Vagina (tissue), 2 donors: ENCODE measurements at regions not wholly inside any gene's neighbourhood (a gene's known extent, or its start where the extent isn't known, plus 50 kb on each side); places are given as distances from the start of the nearest gene placed in this dataset.

Experiments used
- DNase-seq, 2 donors: peaks; one replicate each; pipeline ENCODE4 v3.0.0-alpha.2; 2017; ENCODE audit errors: extremely low spot score in 2 of 2
- H3K27ac ChIP-seq: fragments of 200-600 bp; sonication (generic); one replicate; pipeline ENCODE4 v1.5.1; 2019
- H3K27me3 ChIP-seq: fragments of 200-600 bp; sonication (generic); one replicate; pipeline ENCODE4 v1.5.1; 2019
- H3K36me3 ChIP-seq, 2 donors: fragments of 200-600 bp; sonication (generic); one replicate each; pipeline ENCODE4 v1.5.1; 2017 to 2019
- H3K4me1 ChIP-seq: fragments of 200-600 bp; sonication (generic); one replicate; pipeline ENCODE4 v1.5.1; 2019
- H3K4me3 ChIP-seq, 2 donors: fragments of 200-600 bp; sonication (generic); 1 replicate in 1 of 2; 2 replicates in 1 of 2; pipeline ENCODE4 v1.5.1; 2016 to 2019
- H3K9me3 ChIP-seq: fragments of 200-600 bp; sonication (generic); one replicate; pipeline ENCODE4 v1.5.1; 2019
- POLR2A ChIP-seq, 2 donors: fragments of 450-650 bp; IDR thresholded peaks; one replicate each; pipeline ENCODE4 v1.6.1; 2017; ENCODE audit warnings: antibody characterized with exemption in 2 of 2, mild to moderate bottlenecking in 2 of 2, moderate library complexity in 2 of 2
- POLR2AphosphoS5 ChIP-seq, 2 donors: sonication (generic); formaldehyde crosslinking; IDR thresholded peaks; one replicate each; pipeline ENCODE4 v1.9.0; 2017; ENCODE audit warnings: antibody characterized with exemption in 2 of 2, mild to moderate bottlenecking in 2 of 2, low read depth in 1 of 2; ENCODE audit not compliant: insufficient read depth in 1 of 2
- intact Hi-C: fragments of 100-400 bp; cut with DNase I; formaldehyde crosslinking; loops from one replicate; pipeline ENCODE4 v1.15.1; 2023
- TF ChIP-seq, protein P1 (sequence below), 3 experiments: fragments of 450-650 bp in 2 of 3; fragments of 200-600 bp in 1 of 3; sonication (generic) in 1 of 3; IDR thresholded peaks; one replicate each; pipeline ENCODE4 v1.5.1; 2017 to 2019; ENCODE audit warnings: antibody characterized with exemption in 3 of 3, mild to moderate bottlenecking in 2 of 3, moderate library complexity in 2 of 3

- intact Hi-C loops, result no loop called here
- TF ChIP-seq, protein P1, sequence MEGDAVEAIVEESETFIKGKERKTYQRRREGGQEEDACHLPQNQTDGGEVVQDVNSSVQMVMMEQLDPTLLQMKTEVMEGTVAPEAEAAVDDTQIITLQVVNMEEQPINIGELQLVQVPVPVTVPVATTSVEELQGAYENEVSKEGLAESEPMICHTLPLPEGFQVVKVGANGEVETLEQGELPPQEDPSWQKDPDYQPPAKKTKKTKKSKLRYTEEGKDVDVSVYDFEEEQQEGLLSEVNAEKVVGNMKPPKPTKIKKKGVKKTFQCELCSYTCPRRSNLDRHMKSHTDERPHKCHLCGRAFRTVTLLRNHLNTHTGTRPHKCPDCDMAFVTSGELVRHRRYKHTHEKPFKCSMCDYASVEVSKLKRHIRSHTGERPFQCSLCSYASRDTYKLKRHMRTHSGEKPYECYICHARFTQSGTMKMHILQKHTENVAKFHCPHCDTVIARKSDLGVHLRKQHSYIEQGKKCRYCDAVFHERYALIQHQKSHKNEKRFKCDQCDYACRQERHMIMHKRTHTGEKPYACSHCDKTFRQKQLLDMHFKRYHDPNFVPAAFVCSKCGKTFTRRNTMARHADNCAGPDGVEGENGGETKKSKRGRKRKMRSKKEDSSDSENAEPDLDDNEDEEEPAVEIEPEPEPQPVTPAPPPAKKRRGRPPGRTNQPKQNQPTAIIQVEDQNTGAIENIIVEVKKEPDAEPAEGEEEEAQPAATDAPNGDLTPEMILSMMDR (IDR thresholded peaks at IDR 0.05), result no peak
- no peak for TF ChIP-seq POLR2A (IDR thresholded peaks at IDR 0.05)
- no peak for TF ChIP-seq POLR2AphosphoS5 (IDR thresholded peaks at IDR 0.05; ENCODE audit: insufficient read depth in 1 of 2, low read depth in 1 of 2)
- Histone ChIP-seq H3K27me3 (no peaks in the 10 kb centered on the region), H3K27ac (no peak overlapping the region), H3K36me3 (no peaks in the 10 kb centered on the region), H3K9me3 (no peaks in the 10 kb centered on the region), H3K4me3 (no peak overlapping the region), H3K4me1 (no peaks in the 10 kb centered on the region)
- DNase-seq, result no peak
Measured at GRCh38 chr1:60388092-60388987, 314.8 kb upstream of the C1orf87 start.

- intact Hi-C loops, result no loop called here
- DNase-seq, result no peak
- Histone ChIP-seq H3K27ac (no peak overlapping the region), H3K36me3 (no peaks in the 10 kb centered on the region), H3K4me3 (no peak overlapping the region), H3K27me3 (no peaks in the 10 kb centered on the region), H3K4me1 (no peaks in the 10 kb centered on the region), H3K9me3 (no peaks in the 10 kb centered on the region)
- TF ChIP-seq, protein P1 (IDR thresholded peaks at IDR 0.05), result no peak
- TF ChIP-seq POLR2A (IDR thresholded peaks at IDR 0.05) (no peak), POLR2AphosphoS5 (IDR thresholded peaks at IDR 0.05; ENCODE audit: insufficient read depth in 1 of 2, low read depth in 1 of 2) (no peak)
Measured at GRCh38 chr1:60387175-60387574, 313.6 kb upstream of the C1orf87 start.

DNA sequence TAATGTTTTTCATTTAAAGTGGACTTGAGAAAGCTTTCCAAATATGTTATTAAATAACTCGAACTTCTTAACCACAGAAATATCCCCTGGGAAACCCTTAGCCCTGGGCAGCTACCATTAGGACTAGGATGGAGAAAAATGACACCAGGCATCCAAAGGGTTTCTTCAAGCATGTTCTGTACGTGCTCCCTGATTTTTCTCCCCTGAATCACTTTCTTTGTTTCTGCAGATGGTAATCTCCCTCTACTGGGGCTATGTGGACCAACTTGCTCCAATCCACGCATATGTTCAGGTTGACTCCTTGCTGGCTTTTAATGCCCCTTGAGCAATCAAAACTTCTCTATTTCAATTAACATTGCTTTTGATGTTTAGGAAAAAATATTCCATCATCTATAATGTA lies 312.7 kb upstream of the C1orf87 start:
- no peaks in the 10 kb centered on the region for H3K9me3 ChIP-seq
- TF ChIP-seq POLR2A (IDR thresholded peaks at IDR 0.05) (no peak), POLR2AphosphoS5 (IDR thresholded peaks at IDR 0.05; ENCODE audit: insufficient read depth in 1 of 2, low read depth in 1 of 2) (no peak)
- TF ChIP-seq, protein P1 (IDR thresholded peaks at IDR 0.05), result no peak
- no peaks in the 10 kb centered on the region for H3K27me3 ChIP-seq
- no peak overlapping the region for H3K27ac ChIP-seq
- H3K4me1 ChIP-seq, result no peaks in the 10 kb centered on the region
- H3K4me3 ChIP-seq, result no peak overlapping the region
- intact Hi-C loops, result no loop called here
- no peaks in the 10 kb centered on the region for H3K36me3 ChIP-seq
- DNase-seq, result no peak

- Histone ChIP-seq H3K4me3 (no peak overlapping the region), H3K27me3 (no peaks in the 10 kb centered on the region), H3K27ac (no peak overlapping the region), H3K4me1 (no peaks in the 10 kb centered on the region), H3K9me3 (no peaks in the 10 kb centered on the region), H3K36me3 (no peaks in the 10 kb centered on the region)
- intact Hi-C loops, result no loop called here
- DNase-seq, result no peak
- TF ChIP-seq, protein P1 (IDR thresholded peaks at IDR 0.05), result no peak
- TF ChIP-seq POLR2AphosphoS5 (IDR thresholded peaks at IDR 0.05; ENCODE audit: insufficient read depth in 1 of 2, low read depth in 1 of 2) (no peak), POLR2A (IDR thresholded peaks at IDR 0.05) (no peak)
Measured at GRCh38 chr1:60376196-60376595, 302.6 kb upstream of the C1orf87 start.

DNA sequence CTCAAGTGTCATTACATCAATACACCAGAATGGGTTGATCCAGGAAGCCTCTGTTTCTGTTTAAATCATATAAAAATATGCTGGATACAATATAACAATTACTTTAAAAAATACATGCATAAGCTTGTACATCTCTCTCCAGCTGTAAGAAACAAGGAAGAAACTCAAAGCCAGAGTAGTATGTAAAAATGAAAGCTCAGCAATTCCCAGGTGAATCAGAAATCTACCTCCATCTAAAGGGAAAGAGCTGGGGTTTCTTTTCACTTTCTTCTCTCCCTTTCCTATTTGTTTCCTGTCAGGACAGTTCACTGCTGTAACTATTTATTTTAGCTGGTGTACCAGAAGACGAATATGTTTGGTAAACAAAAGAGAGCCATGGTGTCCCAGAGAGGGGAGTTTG lies 301.0 kb upstream of the C1orf87 start:
- TF ChIP-seq POLR2AphosphoS5 (IDR thresholded peaks at IDR 0.05; ENCODE audit: insufficient read depth in 1 of 2, low read depth in 1 of 2) (no peak), POLR2A (IDR thresholded peaks at IDR 0.05) (no peak)
- TF ChIP-seq, protein P1 (IDR thresholded peaks at IDR 0.05), result no peak
- Histone ChIP-seq H3K36me3 (no peaks in the 10 kb centered on the region), H3K27ac (no peak overlapping the region), H3K4me1 (no peaks in the 10 kb centered on the region), H3K27me3 (no peaks in the 10 kb centered on the region), H3K4me3 (no peak overlapping the region), H3K9me3 (no peaks in the 10 kb centered on the region)
- intact Hi-C loops, result no loop called here
- no peak for DNase-seq
